ENCODE measurements at regions not wholly inside any gene's neighbourhood (a gene's known extent, or its start where the extent isn't known, plus 50 kb on each side); places are given as distances from the start of the nearest gene placed in this dataset.

GRCh38 chr3:83251490-83251889, 1490.0 kb upstream of the GBE1 start:
- no peak overlapping the region for H3K4me3 ChIP-seq (ENCODE audit: low read length)
- TF ChIP-seq CTCF (IDR thresholded peaks at IDR 0.05; ENCODE audit: insufficient read depth, low read depth, low read length, missing control alignments): no peak
- no peak for DNase-seq (ENCODE audit: low read depth)

- no peak for DNase-seq (ENCODE audit: low read depth)
- no peak overlapping the region for H3K4me3 ChIP-seq (ENCODE audit: low read length)
- TF ChIP-seq CTCF (IDR thresholded peaks at IDR 0.05; ENCODE audit: insufficient read depth, low read depth, low read length, missing control alignments): no peak
Measured at GRCh38 chr3:83250613-83251012, 1489.2 kb upstream of the GBE1 start.

GRCh38 chr3:83248454-83248853, 1487.0 kb upstream of the GBE1 start:
- TF ChIP-seq CTCF (IDR thresholded peaks at IDR 0.05; ENCODE audit: insufficient read depth, low read depth, low read length, missing control alignments): no peak

GRCh38 chr3:83235180-83235814, 1473.9 kb upstream of the GBE1 start:
- TF ChIP-seq CTCF (IDR thresholded peaks at IDR 0.05; ENCODE audit: insufficient read depth, low read depth, low read length, missing control alignments): no peak
- DNase-seq (ENCODE audit: low read depth): no peak

More at GRCh38 chr3:83248454-83248853, 1487.0 kb upstream of the GBE1 start:
- DNase-seq (ENCODE audit: low read depth): peak; percentile 42
- no peak overlapping the region for H3K4me3 ChIP-seq (ENCODE audit: low read length)

GRCh38 chr3:83233715-83234114, 1472.3 kb upstream of the GBE1 start:
- no peak for DNase-seq (ENCODE audit: low read depth)
- no peak overlapping the region for H3K4me3 ChIP-seq (ENCODE audit: low read length)
- no peak for TF ChIP-seq CTCF (IDR thresholded peaks at IDR 0.05; ENCODE audit: insufficient read depth, low read depth, low read length, missing control alignments)

More at GRCh38 chr3:83235180-83235814, 1473.9 kb upstream of the GBE1 start:
- no peak overlapping the region for H3K4me3 ChIP-seq (ENCODE audit: low read length)

DNA sequence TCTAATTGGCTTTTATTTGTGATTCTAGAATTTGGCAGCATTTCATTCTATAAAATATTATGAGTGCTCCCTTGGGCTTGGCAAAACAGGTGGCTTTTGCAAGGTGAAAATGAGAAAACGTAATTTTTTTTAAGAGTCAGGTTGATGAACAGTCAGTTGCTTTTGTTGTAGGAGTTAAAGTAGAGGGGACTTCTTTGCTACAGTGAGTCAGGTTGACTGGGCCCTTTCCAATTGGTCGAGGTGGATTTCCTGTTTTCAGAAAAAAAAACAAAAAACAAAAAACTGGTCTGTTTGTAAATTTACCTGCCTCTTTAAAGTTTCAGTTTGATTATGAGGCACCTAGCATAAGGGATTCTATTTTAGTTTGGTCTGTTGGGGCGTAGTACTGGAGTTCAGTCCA, 1469.4 kb upstream of the GBE1 start:
- no peak overlapping the region for H3K4me3 ChIP-seq (ENCODE audit: low read length)
- no peak for TF ChIP-seq CTCF (IDR thresholded peaks at IDR 0.05; ENCODE audit: insufficient read depth, low read depth, low read length, missing control alignments)
- no peak for DNase-seq (ENCODE audit: low read depth)

GRCh38 chr3:83230376-83230775, 1468.9 kb upstream of the GBE1 start:
- H3K4me3 ChIP-seq (ENCODE audit: low read length): no peak overlapping the region
- DNase-seq (ENCODE audit: low read depth): no peak
- no peak for TF ChIP-seq CTCF (IDR thresholded peaks at IDR 0.05; ENCODE audit: insufficient read depth, low read depth, low read length, missing control alignments)

Data from epithelial cell of esophagus (primary cell).